GM23338 (cell line): ENCODE measurements at regions not wholly inside any gene's neighbourhood (a gene's known extent, or its start where the extent isn't known, plus 50 kb on each side); places are given as distances from the start of the nearest gene placed in this dataset.

Source experiments
- TF ChIP-seq, protein P1 (sequence below), 2 experiments: fragments of 200-600 bp in 1 of 2; sonication (generic) in 1 of 2; conservative IDR thresholded peaks; 2 replicates each; pipeline versions ENCODE4 v1.5.1 to v1.6.1; 2016 to 2017; ENCODE audit warnings: antibody characterized with exemption in 2 of 2, low read depth in 2 of 2, mild to moderate bottlenecking in 2 of 2, moderate library complexity in 1 of 2
- TF ChIP-seq, protein P2 (sequence below): IDR thresholded peaks from one replicate; pipeline ENCODE4 v1.6.1; 2018; ENCODE audit warnings: antibody characterized with exemption; ENCODE audit not compliant: unreplicated experiment

- TF ChIP-seq, protein P1, sequence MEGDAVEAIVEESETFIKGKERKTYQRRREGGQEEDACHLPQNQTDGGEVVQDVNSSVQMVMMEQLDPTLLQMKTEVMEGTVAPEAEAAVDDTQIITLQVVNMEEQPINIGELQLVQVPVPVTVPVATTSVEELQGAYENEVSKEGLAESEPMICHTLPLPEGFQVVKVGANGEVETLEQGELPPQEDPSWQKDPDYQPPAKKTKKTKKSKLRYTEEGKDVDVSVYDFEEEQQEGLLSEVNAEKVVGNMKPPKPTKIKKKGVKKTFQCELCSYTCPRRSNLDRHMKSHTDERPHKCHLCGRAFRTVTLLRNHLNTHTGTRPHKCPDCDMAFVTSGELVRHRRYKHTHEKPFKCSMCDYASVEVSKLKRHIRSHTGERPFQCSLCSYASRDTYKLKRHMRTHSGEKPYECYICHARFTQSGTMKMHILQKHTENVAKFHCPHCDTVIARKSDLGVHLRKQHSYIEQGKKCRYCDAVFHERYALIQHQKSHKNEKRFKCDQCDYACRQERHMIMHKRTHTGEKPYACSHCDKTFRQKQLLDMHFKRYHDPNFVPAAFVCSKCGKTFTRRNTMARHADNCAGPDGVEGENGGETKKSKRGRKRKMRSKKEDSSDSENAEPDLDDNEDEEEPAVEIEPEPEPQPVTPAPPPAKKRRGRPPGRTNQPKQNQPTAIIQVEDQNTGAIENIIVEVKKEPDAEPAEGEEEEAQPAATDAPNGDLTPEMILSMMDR (conservative IDR thresholded peaks at IDR 0.05; ENCODE audit: low read depth in 2 of 2), result no peak
- TF ChIP-seq, protein P2, sequence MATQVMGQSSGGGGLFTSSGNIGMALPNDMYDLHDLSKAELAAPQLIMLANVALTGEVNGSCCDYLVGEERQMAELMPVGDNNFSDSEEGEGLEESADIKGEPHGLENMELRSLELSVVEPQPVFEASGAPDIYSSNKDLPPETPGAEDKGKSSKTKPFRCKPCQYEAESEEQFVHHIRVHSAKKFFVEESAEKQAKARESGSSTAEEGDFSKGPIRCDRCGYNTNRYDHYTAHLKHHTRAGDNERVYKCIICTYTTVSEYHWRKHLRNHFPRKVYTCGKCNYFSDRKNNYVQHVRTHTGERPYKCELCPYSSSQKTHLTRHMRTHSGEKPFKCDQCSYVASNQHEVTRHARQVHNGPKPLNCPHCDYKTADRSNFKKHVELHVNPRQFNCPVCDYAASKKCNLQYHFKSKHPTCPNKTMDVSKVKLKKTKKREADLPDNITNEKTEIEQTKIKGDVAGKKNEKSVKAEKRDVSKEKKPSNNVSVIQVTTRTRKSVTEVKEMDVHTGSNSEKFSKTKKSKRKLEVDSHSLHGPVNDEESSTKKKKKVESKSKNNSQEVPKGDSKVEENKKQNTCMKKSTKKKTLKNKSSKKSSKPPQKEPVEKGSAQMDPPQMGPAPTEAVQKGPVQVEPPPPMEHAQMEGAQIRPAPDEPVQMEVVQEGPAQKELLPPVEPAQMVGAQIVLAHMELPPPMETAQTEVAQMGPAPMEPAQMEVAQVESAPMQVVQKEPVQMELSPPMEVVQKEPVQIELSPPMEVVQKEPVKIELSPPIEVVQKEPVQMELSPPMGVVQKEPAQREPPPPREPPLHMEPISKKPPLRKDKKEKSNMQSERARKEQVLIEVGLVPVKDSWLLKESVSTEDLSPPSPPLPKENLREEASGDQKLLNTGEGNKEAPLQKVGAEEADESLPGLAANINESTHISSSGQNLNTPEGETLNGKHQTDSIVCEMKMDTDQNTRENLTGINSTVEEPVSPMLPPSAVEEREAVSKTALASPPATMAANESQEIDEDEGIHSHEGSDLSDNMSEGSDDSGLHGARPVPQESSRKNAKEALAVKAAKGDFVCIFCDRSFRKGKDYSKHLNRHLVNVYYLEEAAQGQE, result no peak
Measured at GRCh38 chr4:45620808-45621207, 503.0 kb downstream of the GABRG1 start.
